OCI-LY1 (cell line): ENCODE measurements at regions not wholly inside any gene's neighbourhood (a gene's known extent, or its start where the extent isn't known, plus 50 kb on each side); places are given as distances from the start of the nearest gene placed in this dataset.

Source experiments
- H2AFZ ChIP-seq: fragments of 200-600 bp; sonication (generic), shearing (Covaris generic); 2 replicates; pipeline ENCODE4 v1.6.0; 2014; ENCODE audit warnings: antibody characterized with exemption, mild to moderate bottlenecking, low read length
- H3F3A ChIP-seq: fragments of 200-600 bp; sonication (generic), shearing (Covaris generic); 2 replicates; pipeline ENCODE4 v1.6.0; 2014; ENCODE audit warnings: mild to moderate bottlenecking, antibody characterized with exemption, low read length, moderate library complexity; ENCODE audit not compliant: insufficient read depth
- H3K27ac ChIP-seq: fragments of 200-600 bp; sonication (generic); 2 replicates; pipeline ENCODE4 v1.5.1; 2014; ENCODE audit warnings: low read length, mixed run types, mild to moderate bottlenecking, low read depth; ENCODE audit not compliant: poor library complexity, severe bottlenecking
- H3K27me3 ChIP-seq: fragments of 200-600 bp; sonication (generic); 2 replicates; pipeline ENCODE4 v1.6.0; 2014; ENCODE audit warnings: antibody characterized with exemption, mild to moderate bottlenecking, low read length, moderate library complexity; ENCODE audit not compliant: insufficient read depth
- H3K36me3 ChIP-seq: fragments of 200-600 bp; sonication (generic); 2 replicates; pipeline ENCODE4 v1.6.1; 2014; ENCODE audit warnings: mild to moderate bottlenecking, antibody characterized with exemption, low read length, moderate library complexity, mixed read lengths; ENCODE audit not compliant: insufficient read depth
- H3K4me1 ChIP-seq: fragments of 200-600 bp; sonication (generic); 2 replicates; pipeline ENCODE4 v1.5.1; 2014; ENCODE audit warnings: mild to moderate bottlenecking, low read length, moderate library complexity; ENCODE audit not compliant: insufficient read depth, severe bottlenecking
- H3K4me2 ChIP-seq: fragments of 200-600 bp; sonication (generic), shearing (Covaris generic); 2 replicates; pipeline ENCODE4 v1.6.1; 2014; ENCODE audit warnings: low read length
- H3K4me3 ChIP-seq: fragments of 200-600 bp; sonication (generic); 2 replicates; pipeline ENCODE4 v1.5.1; 2014; ENCODE audit warnings: low read length, low read depth, mild to moderate bottlenecking, mixed read lengths; ENCODE audit not compliant: poor library complexity, severe bottlenecking
- H3K79me2 ChIP-seq: fragments of 200-600 bp; shearing (Covaris generic); 2 replicates; pipeline ENCODE4 v1.6.1; 2016; ENCODE audit warnings: mixed run types, low read length, mixed read lengths; ENCODE audit not compliant: insufficient read depth
- H3K9ac ChIP-seq: fragments of 200-600 bp; sonication (generic), shearing (Covaris generic); 2 replicates; pipeline ENCODE4 v1.6.1; 2014; ENCODE audit warnings: mild to moderate bottlenecking, low read length, mixed read lengths
- H3K9me2 ChIP-seq: fragments of 200-600 bp; sonication (generic), shearing (Covaris generic); 2 replicates; pipeline ENCODE4 v1.6.1; 2014; ENCODE audit warnings: low read depth, mild to moderate bottlenecking, low read length, mixed read lengths
- H3K9me3 ChIP-seq: fragments of 200-600 bp; shearing (Covaris generic); 2 replicates; pipeline ENCODE4 v1.6.1; 2014; ENCODE audit warnings: low read length, mixed read lengths
- H4K20me1 ChIP-seq: fragments of 200-600 bp; sonication (generic), shearing (Covaris generic); 2 replicates; pipeline ENCODE4 v1.6.0; 2016; ENCODE audit warnings: mild to moderate bottlenecking, low read length; ENCODE audit not compliant: insufficient read depth
- CTCF ChIP-seq: fragments of 200-600 bp; sonication (generic), shearing (Covaris generic); IDR thresholded peaks from 2 replicates; pipeline ENCODE4 v1.5.1; 2017; ENCODE audit warnings: mild to moderate bottlenecking, antibody characterized with exemption, low read length, moderate library complexity, mixed read lengths
- EZH2 ChIP-seq: fragments of 200-600 bp; sonication (generic), shearing (Covaris generic); IDR thresholded peaks from 2 replicates; pipeline ENCODE4 v1.8.0; 2017; ENCODE audit warnings: borderline replicate concordance, mixed run types, mild to moderate bottlenecking, antibody characterized with exemption, low read length, moderate library complexity, mixed read lengths

GRCh38 chr13:23996456-23996855 is 99.2 kb upstream of the C1QTNF9B start:
- no peaks in the 10 kb centered on the region for H3K9me3 ChIP-seq
- H2AFZ ChIP-seq = no peak overlapping the region
- no peaks in the 10 kb centered on the region for H3F3A ChIP-seq
- no peak overlapping the region for H3K27ac ChIP-seq
- H3K9ac ChIP-seq = no peak overlapping the region
- H3K4me3 ChIP-seq = no peak overlapping the region
- H3K4me1 ChIP-seq = no peaks in the 10 kb centered on the region
- no peak for TF ChIP-seq CTCF
- TF ChIP-seq EZH2 = no peak
- no peaks in the 10 kb centered on the region for H3K27me3 ChIP-seq
- H3K36me3 ChIP-seq = no peaks in the 10 kb centered on the region
- no peaks in the 10 kb centered on the region for H3K79me2 ChIP-seq
- no peaks in the 10 kb centered on the region for H4K20me1 ChIP-seq
- H3K4me2 ChIP-seq = no peak overlapping the region
- no peaks in the 10 kb centered on the region for H3K9me2 ChIP-seq

GRCh38 chr13:23999424-23999823 is 102.1 kb upstream of the C1QTNF9B start:
- H3K27ac ChIP-seq = no peak overlapping the region
- no peaks in the 10 kb centered on the region for H3K79me2 ChIP-seq
- H3K9me3 ChIP-seq = no peaks in the 10 kb centered on the region
- no peaks in the 10 kb centered on the region for H3K9me2 ChIP-seq
- H3K4me1 ChIP-seq = no peaks in the 10 kb centered on the region
- no peak overlapping the region for H3K9ac ChIP-seq
- H3F3A ChIP-seq = no peaks in the 10 kb centered on the region
- TF ChIP-seq EZH2 (no peak), CTCF (no peak)
- no peak overlapping the region for H3K4me3 ChIP-seq
- no peaks in the 10 kb centered on the region for H3K27me3 ChIP-seq
- H2AFZ ChIP-seq = no peak overlapping the region
- H3K36me3 ChIP-seq = no peaks in the 10 kb centered on the region
- no peaks in the 10 kb centered on the region for H4K20me1 ChIP-seq
- H3K4me2 ChIP-seq = no peak overlapping the region

GRCh38 chr13:24002206-24002815 is 105.0 kb upstream of the C1QTNF9B start:
- no peaks in the 10 kb centered on the region for H3K9me2 ChIP-seq
- no peaks in the 10 kb centered on the region for H3K27me3 ChIP-seq
- H3K36me3 ChIP-seq = no peaks in the 10 kb centered on the region
- H4K20me1 ChIP-seq = no peaks in the 10 kb centered on the region
- no peak overlapping the region for H3K4me2 ChIP-seq
- no peak overlapping the region for H2AFZ ChIP-seq
- TF ChIP-seq CTCF (no peak), EZH2 (no peak)
- no peak overlapping the region for H3K27ac ChIP-seq
- no peaks in the 10 kb centered on the region for H3K4me1 ChIP-seq
- no peaks in the 10 kb centered on the region for H3F3A ChIP-seq
- no peaks in the 10 kb centered on the region for H3K79me2 ChIP-seq
- no peaks in the 10 kb centered on the region for H3K9me3 ChIP-seq
- H3K4me3 ChIP-seq = no peak overlapping the region
- H3K9ac ChIP-seq = no peak overlapping the region
